Neutrophil (primary cell): ENCODE measurements at regions not wholly inside any gene's neighbourhood (a gene's known extent, or its start where the extent isn't known, plus 50 kb on each side); places are given as distances from the start of the nearest gene placed in this dataset.

Experiments used
- H3K27ac ChIP-seq: fragments of 200-600 bp; sonication (generic); 2 replicates; pipeline ENCODE4 v1.5.1; 2016; ENCODE audit warnings: mild to moderate bottlenecking, moderate library complexity
- H3K27me3 ChIP-seq: fragments of 200-600 bp; sonication (generic); 2 replicates; pipeline ENCODE4 v1.6.0; 2016; ENCODE audit warnings: mild to moderate bottlenecking
- H3K36me3 ChIP-seq: fragments of 200-600 bp; sonication (generic); 2 replicates; pipeline ENCODE4 v1.5.1; 2017
- H3K4me1 ChIP-seq, 2 experiments: fragments of 200-600 bp in 1 of 2; sonication (generic) in 1 of 2; 1 replicate in 1 of 2; 2 replicates in 1 of 2; pipeline versions ENCODE4 v1.5.1 to v1.6.1; 2013 to 2016; ENCODE audit warnings: low read depth in 1 of 2, low read length in 1 of 2, mild to moderate bottlenecking in 1 of 2, moderate library complexity in 1 of 2; ENCODE audit not compliant: control insufficient read depth in 1 of 2, insufficient read depth in 1 of 2
- H3K4me3 ChIP-seq, 2 experiments: fragments of 200-600 bp in 1 of 2; sonication (generic) in 1 of 2; 1 replicate in 1 of 2; 2 replicates in 1 of 2; pipeline ENCODE4 v1.5.1; 2013 to 2016; ENCODE audit warnings: low read depth in 1 of 2, low read length in 1 of 2, mild to moderate bottlenecking in 1 of 2, moderate library complexity in 1 of 2
- H3K9me3 ChIP-seq: fragments of 200-600 bp; sonication (generic); 2 replicates; pipeline ENCODE4 v1.5.1; 2016
- CTCF ChIP-seq: fragments of 200-600 bp; sonication (generic); IDR thresholded peaks from 2 replicates; pipeline ENCODE4 v1.5.1; 2016; ENCODE audit warnings: antibody characterized with exemption

GRCh38 chrX:139287155-139287924 is 243.2 kb upstream of the F9 start:
- no peak overlapping the region for H3K27ac ChIP-seq
- H3K9me3 ChIP-seq: no peaks in the 10 kb centered on the region

GRCh38 chrX:139286342-139286741 is 244.2 kb upstream of the F9 start:
- no peaks in the 10 kb centered on the region for H3K27me3 ChIP-seq
- H3K27ac ChIP-seq: no peak overlapping the region
- TF ChIP-seq CTCF: no peak
- no peaks in the 10 kb centered on the region for H3K4me1 ChIP-seq
- H3K36me3 ChIP-seq: no peaks in the 10 kb centered on the region
- no peaks in the 10 kb centered on the region for H3K9me3 ChIP-seq
- H3K4me3 ChIP-seq: no peak overlapping the region

More at GRCh38 chrX:139287155-139287924, 243.2 kb upstream of the F9 start:
- H3K4me3 ChIP-seq: no peak overlapping the region
- no peaks in the 10 kb centered on the region for H3K27me3 ChIP-seq
- H3K36me3 ChIP-seq: no peaks in the 10 kb centered on the region
- no peak for TF ChIP-seq CTCF
- H3K4me1 ChIP-seq: no peaks in the 10 kb centered on the region

- no peaks in the 10 kb centered on the region for H3K4me1 ChIP-seq
- no peaks in the 10 kb centered on the region for H3K27me3 ChIP-seq
- no peaks in the 10 kb centered on the region for H3K9me3 ChIP-seq
- no peaks in the 10 kb centered on the region for H3K36me3 ChIP-seq
- H3K4me3 ChIP-seq: no peak overlapping the region
- TF ChIP-seq CTCF: no peak
- no peak overlapping the region for H3K27ac ChIP-seq
Observed at GRCh38 chrX:139267851-139268250, 262.7 kb upstream of the F9 start.

GRCh38 chrX:139246295-139246694 is 284.2 kb upstream of the F9 start:
- Histone ChIP-seq H3K9me3 (no peaks in the 10 kb centered on the region), H3K27me3 (no peaks in the 10 kb centered on the region), H3K4me1 (no peaks in the 10 kb centered on the region), H3K36me3 (no peaks in the 10 kb centered on the region), H3K4me3 (no peak overlapping the region), H3K27ac (no peak overlapping the region)
- no peak for TF ChIP-seq CTCF

- Histone ChIP-seq H3K9me3 (no peaks in the 10 kb centered on the region), H3K27me3 (no peaks in the 10 kb centered on the region), H3K36me3 (no peaks in the 10 kb centered on the region), H3K27ac (no peak overlapping the region), H3K4me3 (no peak overlapping the region), H3K4me1 (no peaks in the 10 kb centered on the region)
- no peak for TF ChIP-seq CTCF
Observed at GRCh38 chrX:139237141-139237540, 293.4 kb upstream of the F9 start.
